Inflammatory macrophage treated with lipopolysaccharide for 1 hour (primary cell): ENCODE measurements at regions not wholly inside any gene's neighbourhood (a gene's known extent, or its start where the extent isn't known, plus 50 kb on each side); places are given as distances from the start of the nearest gene placed in this dataset.
"Not testable (repeated sequence)": the region's sequence is repeated elsewhere in the genome, so short reads cannot be mapped to it uniquely, and the experiment has no call there.

Experiments
- DNase-seq, 2 donors: peaks; one replicate each; pipeline ENCODE4 v3.0.0-alpha.2; 2020 to 2022

DNA sequence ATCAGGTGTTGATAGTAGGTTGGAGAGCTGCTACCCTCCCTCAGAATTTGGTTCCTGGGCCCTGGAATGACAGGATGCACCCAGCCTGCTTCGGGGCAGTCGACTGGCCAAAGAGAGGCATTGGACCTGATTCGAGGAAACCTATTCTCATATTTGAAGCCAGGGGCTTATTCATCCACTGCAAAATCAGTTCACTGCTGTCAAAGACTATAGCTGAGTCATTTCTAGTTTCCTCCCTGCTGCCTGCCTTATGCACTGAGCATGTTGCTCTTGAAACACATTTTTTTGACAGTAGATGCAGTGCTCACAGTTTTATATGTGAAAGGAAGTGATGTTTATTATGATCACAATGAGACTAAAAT, 565.4 kb downstream of the ETS1 start:
- DNase-seq, result no peak

DNA sequence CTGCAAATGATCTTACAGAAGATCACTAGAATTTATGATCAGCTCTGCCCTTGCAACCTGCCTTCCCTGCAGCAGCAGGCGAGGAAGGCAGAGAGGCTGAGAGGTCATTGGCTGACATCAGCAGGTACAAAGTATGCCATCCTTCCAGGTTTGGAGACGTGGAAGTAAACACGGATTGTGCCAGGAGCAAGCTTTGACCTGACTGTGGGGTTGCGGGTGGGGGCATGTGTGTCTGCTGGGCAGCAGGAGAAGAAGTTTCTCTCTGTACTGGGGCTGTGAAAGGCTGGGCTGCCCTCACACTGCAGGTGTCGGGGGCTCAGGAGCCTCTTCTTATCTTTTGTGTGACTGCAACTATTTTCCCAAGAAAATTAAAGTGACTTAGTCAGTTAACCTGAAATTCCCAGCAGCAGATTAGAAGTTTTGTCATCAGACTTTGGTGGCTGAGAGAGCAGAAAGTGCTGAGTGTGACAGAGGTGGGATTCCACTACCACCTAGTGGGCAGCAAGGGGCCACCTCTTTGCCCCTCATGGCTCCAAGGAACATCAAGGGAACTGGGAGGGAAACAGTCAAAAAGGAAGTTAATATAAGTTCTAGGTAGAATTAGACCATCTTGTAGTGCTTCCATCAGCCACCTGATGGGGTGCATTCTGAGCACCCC, 565.9 kb downstream of the ETS1 start:
- no peak for DNase-seq

- no peak for DNase-seq
Observed at GRCh38 chr11:128018692-128019091, 568.7 kb downstream of the ETS1 start.

DNA sequence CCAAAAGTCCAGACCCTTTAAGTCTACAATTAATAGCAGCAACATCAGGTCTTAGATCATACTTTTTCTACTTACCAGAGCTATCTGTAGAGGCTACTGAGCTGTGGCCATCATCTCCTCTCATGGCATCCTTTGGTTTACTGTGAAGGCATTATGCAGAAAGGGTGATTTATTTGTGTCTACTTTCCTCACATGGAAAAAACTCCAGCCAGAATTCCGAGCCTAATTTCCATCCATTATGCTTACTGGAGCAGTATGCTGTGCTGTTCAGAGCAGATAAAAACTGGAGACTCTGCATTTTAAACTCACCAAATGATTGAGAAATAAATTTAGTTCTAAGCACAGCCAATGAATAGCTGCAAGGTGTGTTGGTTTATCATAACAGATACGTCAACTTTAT, 581.8 kb downstream of the ETS1 start:
- DNase-seq, result no peak

- DNase-seq, result no peak
Observed at GRCh38 chr11:127998421-127998820, 588.9 kb downstream of the ETS1 start.

DNA sequence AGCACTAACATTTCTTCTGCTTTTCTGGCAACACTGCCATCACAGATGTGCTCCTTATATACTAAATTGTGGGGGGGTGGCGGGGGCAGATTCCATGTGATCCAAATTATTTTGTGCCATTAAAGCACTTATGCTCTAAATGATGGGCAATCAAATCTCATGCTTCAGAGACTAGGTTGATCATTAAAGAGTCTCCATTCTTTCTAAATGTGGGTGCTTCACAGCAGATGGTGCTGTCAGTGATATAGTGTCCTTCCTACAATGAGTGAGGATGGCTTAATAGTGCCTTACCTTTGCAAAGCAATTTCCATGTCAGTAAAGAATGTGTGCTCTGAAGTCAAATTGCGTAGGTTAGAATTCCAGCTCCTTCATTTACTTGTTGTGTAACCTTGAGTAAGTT, 589.8 kb downstream of the ETS1 start:
- no peak for DNase-seq

DNA sequence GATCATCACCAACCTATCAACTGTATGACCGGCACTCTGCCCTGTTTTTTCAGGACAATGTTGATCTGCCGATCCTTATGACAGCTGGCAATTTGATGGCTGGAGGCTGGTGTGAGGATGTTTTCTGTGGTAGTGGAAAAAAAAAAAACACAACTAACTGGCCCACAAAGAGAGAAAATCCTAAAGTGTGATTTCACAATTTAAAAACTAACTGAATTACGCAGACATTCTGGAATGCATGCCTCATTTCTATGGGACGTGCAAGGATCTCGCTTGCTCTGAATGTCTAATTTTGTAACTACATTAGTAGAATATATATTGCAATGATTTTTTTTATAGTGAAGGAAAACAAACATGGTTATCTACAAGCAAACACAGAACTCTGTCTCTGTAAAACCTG, 590.5 kb downstream of the ETS1 start:
- DNase-seq, result no peak

GRCh38 chr11:127995921-127996320, 591.4 kb downstream of the ETS1 start:
- DNase-seq, result no peak

DNA sequence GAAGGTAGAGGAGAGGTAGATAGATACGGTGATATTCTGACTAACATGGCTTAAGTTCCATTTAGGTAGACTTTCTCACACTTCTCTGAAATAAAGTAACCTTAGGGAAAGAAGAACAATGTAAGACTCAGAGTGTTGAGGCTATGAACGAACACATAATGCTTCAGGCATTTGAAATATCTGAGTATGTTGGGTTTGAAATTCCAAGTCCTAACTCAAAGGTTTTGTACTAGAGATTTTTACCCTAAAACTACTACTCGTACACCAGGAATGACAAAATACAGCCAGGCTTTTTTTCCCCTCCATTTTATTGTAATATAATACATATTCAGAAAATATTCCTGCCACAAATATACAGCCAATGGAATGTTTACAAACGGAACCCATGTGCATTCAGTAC, 592.6 kb downstream of the ETS1 start:
- DNase-seq, result no peak

DNA sequence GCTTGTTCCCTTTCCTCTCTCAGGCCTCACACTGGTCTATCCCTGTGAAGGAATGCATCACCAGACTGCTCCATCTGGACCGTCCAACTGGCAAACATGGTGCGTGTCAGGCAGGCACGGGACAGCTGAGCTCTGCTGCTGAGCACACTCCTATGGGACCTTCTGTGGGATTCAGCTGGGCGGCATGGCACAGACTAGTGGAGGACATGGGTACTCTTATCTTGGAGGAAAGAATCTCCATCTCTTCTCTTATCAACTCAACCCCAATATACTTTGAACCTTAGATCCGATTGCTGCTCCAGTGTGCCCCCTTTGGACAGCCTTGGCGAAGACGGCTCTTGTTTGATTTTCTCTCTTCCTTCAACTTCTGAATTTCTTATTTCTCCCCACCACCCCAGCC, 593.6 kb downstream of the ETS1 start:
- no peak for DNase-seq

DNA sequence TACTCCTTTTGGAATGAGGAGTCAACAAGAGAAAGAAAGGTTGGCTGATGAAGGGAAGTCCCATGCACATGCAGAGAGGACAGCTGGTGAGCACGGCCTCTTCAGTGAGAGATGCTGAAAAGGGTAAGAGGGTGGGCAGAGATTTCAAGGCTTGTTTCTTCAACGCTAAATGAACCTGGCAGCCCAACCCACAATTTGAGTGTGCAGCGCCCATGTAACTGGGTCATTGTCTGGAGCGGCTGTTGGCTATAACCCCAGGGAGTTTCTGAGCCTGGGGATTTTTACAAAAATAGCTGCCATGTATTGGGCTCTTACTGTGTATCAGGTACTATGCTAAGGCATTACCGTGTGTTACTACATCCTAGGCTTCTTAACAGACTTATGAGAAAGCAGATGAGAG, 594.1 kb downstream of the ETS1 start:
- DNase-seq, result no peak

GRCh38 chr11:127986073-127986472, 601.3 kb downstream of the ETS1 start:
- DNase-seq, result no peak

DNA sequence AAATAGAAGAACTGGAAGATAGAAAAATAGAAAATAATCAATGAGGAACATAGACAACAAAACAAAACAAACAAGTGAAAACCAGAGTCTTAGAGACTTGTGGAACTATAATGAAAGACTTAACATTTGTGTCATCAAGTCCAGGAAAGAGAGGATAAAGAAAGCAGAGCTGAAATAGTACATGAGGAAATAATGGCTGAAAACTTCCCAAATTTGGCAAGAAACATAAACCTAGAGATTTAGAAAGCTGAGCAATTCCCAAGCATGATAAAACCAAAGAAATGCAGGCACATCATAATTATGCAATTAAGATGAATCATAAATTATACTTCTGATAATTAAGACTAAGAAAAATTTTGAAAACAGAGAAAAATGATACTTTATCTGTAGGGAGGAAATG, 614.5 kb downstream of the ETS1 start:
- peak; percentile 33 to 57 for DNase-seq

- DNase-seq, result no peak
Observed at GRCh38 chr11:127971448-127971847, 615.9 kb downstream of the ETS1 start.

DNA sequence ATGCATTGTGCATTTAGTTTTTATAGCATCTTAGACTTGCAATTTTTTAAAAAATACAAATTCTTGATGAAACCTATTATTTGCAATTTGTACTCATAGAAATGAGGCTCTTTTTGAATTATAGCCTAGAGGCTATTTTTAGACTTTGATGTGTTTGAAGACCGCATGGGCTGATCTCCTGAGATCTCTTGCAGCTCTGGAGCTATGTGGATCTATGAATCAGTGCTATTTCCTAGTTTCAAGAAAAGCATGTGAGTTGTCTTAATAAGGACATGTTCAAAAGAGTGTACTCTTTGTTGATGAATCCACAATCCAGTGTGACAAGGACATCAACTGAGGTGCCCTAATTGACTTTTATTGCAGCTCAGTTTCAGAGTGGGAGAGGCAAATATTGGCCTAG, 620.5 kb downstream of the ETS1 start:
- DNase-seq, result no peak

DNA sequence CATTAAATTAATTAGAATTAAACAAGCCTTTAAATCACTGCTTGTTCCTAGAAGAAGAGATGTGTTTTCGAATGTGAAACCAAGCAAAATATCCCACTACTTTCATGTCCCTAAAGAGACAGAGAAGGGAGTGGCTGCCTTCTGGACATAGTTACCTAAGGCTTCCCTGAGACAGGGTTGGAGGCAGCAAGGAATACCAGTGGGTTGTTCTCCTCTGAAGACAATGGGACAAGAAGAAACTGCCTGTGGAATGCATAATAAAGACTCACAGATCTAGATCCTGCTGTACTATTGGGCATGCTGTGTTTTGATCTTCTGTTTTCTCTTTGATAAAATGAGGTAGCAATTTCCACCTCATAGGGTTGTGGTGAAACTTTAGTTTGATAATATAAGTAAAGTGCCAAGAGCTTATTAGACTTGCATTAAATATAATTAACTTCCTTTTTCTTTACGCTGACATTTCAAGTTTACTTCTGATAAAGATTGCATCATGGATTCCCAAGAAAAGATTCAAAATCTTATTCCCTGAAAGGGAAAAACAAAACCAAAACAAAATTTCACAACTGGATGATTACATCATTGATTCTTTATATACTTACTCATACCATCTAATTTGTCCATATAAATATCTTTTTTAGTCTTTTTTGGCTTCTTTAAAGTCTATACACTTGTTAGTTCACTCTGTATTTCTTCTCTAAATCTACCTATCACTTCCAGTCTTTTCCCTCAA, 621.3 kb downstream of the ETS1 start:
- DNase-seq, result peak; percentile 23 to 76

DNA sequence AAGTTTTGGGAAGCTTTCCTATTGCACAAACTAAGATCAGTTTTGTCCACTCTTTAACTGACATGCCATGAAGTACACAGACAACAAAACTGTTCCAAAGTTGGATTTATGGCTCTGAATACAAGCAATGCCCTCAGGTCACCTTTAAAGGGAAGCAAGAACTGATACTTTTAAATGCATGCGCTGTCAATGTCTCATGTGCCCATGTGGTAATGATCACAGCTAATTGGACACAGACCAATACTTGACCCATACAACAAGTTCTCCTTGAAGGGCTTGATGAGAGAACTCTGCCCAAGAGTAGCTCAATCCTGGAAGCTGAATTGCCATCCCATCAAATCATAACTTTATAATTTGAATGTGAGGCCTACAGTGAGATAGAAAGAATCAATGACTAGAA, 624.9 kb downstream of the ETS1 start:
- DNase-seq, result no peak

- no peak for DNase-seq
Observed at GRCh38 chr11:127950162-127950561, 637.2 kb downstream of the ETS1 start.

- no peak for DNase-seq
Observed at GRCh38 chr11:127943763-127944162, 643.6 kb downstream of the ETS1 start.

DNA sequence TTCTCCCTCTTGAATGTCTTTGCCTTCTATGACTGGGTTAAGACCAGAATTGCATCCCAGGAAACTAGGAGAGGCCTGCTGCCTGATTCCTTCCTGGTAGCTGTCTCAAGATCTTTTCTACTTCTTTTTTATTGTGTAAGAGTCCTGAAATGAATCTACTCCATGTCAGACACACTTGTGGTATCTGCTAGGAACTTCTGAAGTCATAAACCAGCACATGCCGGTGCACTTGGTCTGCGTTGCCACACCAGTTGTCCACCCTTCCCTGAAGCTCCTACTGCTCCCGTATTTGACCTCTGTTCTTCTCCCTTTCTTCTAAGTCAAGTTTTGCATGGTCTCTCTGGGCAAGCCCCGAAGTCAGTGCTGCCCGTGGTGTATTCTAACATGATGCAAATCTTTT, 644.2 kb downstream of the ETS1 start:
- DNase-seq, result no peak

- DNase-seq, result not testable (repeated sequence)
Observed at GRCh38 chr11:127941554-127941953, 645.8 kb downstream of the ETS1 start.

GRCh38 chr11:127939000-127939399, 648.4 kb downstream of the ETS1 start:
- no peak for DNase-seq

DNA sequence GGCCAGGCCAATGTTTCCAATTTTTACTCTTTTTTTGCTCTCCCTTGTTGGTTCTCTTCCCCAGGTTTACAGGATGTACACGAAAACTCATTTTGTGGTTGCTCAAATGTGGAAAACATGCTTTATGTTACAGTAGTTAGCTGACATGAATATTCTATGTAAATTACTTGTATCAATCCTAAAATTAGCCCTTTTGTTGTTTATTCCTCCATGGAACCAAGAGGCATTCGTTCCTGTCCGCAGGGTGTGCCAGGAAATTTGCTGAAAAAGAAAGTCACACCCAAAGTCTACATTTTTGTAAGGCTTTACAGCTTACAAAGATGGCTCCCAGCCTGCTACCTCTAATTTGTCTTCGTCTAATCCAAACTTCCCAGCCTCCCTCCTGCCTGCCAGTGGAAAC, 652.3 kb downstream of the ETS1 start:
- DNase-seq, result no peak

DNA sequence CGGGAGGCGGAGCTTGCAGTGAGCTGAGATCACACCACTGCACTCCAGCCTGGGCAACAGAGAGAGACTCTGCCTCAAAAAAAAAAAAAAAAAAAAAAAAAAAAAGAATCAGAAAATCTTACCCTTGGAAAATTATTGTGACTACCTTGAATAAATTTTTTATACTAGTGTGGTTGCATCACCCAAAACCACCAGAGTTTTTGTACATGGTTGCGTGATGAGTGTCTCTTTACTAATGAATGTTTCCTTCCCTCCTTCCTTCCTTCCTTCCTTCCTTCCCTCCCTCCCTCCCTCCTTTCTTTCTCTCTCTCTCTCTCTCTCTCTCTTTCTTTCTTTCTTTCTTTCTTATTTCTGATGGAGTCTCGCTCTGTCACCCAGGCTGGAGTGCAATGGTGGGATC, 653.4 kb downstream of the ETS1 start:
- DNase-seq, result not testable (repeated sequence)

GRCh38 chr11:127931803-127932202, 655.6 kb downstream of the ETS1 start:
- DNase-seq, result no peak
